Right ventricle myocardium inferior (tissue), 1 donor: ENCODE measurements at regions not wholly inside any gene's neighbourhood (a gene's known extent, or its start where the extent isn't known, plus 50 kb on each side); places are given as distances from the start of the nearest gene placed in this dataset.

Source experiments
- ATAC-seq: fragments of 200-7000 bp; cut with Tn5 transposase; one replicate; pipeline ENCODE4 v1.9.1; 2020; ENCODE audit warnings: mild to moderate bottlenecking, moderate library complexity
- DNase-seq: peaks from one replicate; pipeline ENCODE4 v3.0.0; 2021; ENCODE audit errors: missing footprints
- intact Hi-C: fragments of 100-400 bp; cut with DNase I; formaldehyde crosslinking; loops from one replicate; pipeline ENCODE4 v1.11.0; 2022
- donor health status: DM: no; HTN: yes; CAD: no; lungs with severe emphysema.

DNA sequence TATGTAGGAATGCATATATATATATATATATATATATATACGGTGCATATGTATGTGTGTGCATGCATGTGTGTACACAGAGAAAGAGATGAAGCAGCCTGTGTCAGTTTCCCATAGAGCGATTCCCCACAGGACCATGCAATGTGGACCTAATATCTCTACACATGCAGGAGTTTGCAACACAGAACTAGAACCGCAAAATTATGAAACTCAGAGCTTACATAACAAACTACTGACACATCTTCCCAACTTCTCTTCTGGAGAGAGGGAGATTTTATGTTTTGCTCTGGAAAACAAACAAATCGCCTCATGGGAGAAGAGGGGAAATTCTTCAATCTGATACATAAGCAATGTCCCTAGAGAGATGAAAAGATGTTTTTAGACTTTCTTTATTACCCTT is 377.2 kb downstream of the LRATD1 start:
- no peak for DNase-seq
- intact Hi-C loops: no loop called here
- no peak for ATAC-seq

DNA sequence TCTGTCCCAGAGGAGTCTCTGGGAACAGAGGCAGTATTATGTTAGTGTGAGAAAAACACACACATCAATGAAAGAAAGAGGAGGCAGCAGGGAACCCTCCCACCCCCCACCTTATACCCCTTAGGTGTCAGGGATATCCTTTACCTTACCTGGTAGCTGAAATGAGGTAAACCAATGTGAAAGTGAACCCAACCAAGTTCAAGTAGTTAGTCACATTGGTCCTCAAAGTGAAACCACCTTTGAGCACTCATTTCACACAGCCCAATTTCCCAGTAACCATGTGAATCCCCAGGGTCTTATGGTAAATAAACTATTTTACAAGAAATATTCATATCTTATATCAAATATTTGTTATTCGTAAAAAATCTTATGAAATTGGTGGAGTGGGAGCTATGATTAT is 377.8 kb downstream of the LRATD1 start:
- ATAC-seq: no peak
- intact Hi-C loops: no loop called here
- DNase-seq: no peak

DNA sequence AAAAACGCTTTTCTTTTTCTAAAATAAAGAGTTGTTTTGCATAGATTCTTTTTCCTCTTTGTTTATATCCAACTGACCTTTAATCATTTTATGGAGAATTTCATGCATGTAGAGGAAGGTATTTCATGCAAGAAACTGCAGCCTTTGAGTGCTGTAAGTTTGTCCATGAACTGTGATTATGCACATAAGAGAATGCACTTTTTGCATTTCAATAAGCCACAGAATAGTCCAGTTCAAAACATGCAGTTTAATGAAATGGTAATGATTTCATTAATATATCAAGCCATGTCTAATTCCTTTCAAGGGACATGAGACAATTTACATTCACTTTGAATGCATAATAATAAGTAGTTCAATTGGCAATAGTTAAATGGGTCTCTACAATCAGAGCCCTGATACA is 386.3 kb downstream of the LRATD1 start:
- no peak for DNase-seq
- no peak for ATAC-seq
- intact Hi-C loops: no loop called here

DNA sequence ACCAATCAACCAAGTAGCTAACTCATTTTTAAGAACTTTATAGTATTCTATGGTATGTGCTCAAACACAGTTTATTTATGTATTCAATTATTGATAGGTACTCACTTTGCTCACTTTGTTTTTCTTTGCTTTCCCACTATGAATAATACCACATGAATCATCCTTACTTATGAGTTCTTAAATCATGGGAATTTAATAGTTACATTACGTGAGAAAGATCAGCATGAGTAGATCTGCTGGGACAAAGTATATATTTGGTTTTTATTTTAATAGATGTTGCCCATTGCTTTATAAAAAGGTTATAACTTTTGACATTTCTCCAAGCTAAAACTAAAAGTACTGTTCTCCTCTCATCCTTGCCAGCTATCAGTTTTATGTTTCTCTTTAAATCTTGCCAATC is 390.7 kb downstream of the LRATD1 start:
- DNase-seq: no peak
- ATAC-seq: no peak
- intact Hi-C loops: no loop called here

DNA sequence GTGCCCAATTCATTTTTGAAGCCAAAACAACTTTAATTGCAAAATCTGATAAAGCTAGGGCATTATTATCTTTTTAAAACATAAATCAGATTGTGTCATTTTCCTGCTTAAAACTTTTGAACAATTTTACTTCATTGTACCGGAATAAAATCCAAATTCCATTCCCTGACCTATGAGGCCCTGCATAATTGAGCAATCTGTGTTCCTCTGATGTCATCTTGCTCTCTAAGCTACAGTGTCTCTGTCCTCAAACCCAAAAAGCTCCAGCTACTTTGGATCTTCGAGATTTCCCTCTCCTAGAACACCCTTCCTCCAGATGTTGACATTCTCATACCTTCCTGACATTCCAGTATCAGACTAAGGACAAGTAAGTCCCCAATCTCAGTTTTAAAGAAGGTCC is 395.9 kb downstream of the LRATD1 start:
- ATAC-seq (no peak), DNase-seq (no peak)
- intact Hi-C loops: no loop called here

DNA sequence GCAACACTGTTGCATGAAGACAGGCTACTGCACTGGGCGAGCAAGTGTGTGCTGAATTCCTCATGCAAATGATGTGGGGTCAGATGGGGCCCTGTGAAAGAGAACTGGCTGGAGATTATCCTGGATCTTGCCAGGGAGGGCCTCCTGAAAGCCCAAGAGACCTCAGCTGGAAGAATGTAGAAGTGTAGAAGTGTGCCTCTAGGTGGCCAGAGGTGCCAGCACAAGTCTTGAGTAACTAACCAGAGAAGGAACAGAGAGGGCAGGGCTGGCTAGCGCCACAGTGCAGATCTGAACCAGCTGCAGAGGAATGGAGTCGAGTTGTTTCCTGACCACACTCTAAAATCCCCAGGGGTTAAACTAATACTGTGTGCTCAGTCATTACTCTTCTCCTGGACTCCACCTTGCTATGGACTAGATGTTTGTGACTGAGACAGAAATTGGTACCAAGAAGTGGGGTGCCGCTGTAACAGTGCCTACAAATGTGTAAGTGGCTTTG is 399.3 kb downstream of the LRATD1 start:
- DNase-seq (no peak), ATAC-seq (no peak)
- intact Hi-C loops: no loop called here

DNA sequence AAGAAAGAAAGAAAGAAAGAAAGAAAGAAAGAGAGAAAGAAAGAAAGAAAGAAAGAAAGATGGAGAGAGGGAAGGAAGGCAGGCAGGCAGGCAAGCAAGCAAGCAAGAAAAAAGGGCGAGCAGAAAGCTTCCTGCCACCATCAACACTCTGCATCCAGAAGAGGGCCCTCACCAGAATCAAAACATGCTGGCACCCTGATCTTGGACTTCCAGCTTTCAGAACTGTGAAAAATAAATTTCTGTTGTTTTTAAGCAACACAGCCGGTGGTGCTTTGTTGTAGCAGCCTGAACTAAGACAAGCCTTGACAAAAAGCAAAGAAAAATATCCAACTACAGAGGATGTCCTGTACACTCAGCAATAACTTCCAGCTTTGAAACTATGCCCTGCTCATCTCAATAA is 401.7 kb downstream of the LRATD1 start:
- ATAC-seq (no peak), DNase-seq (no peak)
- intact Hi-C loops: no loop called here

DNA sequence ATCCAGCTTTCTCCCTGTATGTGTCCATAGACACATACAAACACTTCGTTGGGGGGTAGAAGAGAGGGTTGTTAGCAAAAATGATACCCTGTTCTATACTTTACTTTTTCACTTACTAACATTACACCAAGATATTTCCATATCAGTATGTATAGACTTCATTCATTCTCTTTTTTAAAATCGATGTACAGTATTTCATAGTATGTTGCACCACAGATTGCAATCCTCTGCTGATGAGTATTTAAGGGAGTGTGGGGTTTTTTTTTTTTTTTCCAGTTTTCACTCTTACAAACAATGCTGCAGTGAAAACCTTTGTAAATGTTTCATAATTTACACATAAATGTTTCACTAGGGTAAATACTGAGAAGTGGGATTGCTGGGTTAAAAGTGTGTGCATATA is 402.3 kb downstream of the LRATD1 start:
- ATAC-seq (no peak), DNase-seq (no peak)
- intact Hi-C loops: no loop called here

DNA sequence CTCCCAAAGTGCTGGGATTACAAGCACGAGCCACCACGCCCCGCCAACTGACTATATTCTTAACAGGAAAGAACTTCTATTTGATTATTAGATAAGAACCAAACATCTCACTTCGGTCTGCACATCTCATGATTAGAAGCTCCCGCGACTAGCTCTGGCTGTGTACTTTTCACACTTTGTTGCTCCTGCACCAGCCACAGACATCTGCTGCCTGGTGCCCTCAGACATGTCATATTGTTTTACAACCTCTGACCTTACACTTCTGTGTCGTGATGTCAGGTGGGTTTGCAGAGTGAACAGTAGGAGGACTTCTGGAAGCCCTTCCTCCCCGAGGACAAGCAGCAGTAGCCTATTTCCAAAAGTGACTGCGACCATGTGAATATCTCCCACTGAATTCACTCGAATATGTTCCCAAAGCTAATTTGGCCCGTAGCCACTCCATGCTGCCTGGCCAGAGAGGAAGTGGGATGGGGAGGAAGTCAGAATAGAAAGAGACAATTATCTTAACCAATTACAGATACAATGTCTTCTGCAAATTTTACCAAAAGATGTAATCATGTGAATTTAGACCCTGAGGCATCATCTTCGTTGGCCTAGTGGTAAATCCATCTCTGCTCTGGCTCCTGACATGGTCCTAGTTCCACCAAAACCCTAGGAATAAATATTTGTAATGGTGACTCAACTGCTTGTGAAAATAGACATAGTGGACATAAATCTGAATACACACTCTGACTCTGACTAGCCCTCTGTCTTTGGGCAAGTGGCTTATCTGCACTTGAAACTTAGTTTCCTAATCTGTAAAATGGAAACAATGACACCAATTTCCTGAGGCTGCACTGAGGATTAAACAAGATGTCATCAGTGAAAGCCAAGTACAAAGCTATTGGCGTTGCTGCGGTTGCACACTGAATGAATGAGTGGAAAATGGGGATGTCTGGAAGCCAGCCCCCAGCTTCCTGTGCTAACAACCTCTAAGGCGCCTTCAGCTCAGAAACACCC is 406.1 kb downstream of the LRATD1 start:
- DNase-seq (peak; percentile 63), ATAC-seq (no peak)
- intact Hi-C loops: no loop called here

DNA sequence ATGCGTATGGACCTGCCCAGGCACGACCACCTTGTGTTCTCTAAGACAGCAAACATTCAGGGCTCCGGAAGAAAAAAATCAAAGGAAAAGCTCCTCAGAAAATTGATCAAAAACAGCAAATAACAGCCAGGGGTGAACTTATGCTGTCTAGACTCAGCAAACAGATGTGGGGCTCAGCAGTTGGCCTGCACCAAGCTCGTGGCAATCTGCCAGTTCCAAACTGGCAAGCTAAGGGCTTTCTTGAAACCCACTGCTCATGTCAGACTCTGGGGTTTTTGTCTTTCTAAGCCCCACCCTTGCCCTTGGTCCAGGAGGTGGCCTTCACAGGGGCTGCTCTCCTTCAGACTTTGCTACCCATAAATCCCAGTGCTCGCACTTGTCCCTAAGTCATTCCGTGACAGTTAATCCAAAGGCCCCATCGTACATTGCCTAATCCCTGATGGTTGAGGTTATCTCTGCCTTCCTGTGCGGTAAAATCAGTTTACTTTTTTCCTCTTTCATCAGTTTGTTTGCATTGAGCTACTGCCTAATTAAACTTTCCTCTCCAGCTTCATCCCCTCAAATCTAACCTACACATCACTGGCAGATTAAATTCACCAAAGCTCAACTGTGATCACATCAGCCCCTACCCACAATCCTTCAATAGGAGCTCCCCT is 408.0 kb downstream of the LRATD1 start:
- no peak for ATAC-seq
- intact Hi-C loops: no loop called here
- no peak for DNase-seq

DNA sequence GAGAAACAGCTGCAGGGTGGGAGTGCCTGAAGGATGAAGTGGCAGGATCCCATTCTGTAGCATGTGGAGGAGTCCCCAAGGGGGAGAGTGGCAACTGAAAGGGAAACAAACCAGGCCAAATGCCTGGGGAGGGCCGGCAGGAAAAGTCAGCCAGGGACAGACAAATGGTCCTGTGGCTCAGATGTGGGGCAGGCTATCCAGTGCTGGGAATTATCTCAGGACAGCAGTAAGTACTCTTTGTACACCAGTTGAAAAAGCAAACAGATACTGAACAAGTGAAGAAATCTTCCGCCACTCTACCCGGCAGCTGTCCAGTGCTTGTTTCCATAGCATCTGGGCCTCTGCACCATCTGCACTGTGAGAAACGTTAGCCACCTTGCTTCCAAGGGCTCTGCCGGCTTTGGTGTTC is 408.9 kb downstream of the LRATD1 start:
- DNase-seq (no peak), ATAC-seq (peak; percentile 83)
- intact Hi-C loops: no loop called here

DNA sequence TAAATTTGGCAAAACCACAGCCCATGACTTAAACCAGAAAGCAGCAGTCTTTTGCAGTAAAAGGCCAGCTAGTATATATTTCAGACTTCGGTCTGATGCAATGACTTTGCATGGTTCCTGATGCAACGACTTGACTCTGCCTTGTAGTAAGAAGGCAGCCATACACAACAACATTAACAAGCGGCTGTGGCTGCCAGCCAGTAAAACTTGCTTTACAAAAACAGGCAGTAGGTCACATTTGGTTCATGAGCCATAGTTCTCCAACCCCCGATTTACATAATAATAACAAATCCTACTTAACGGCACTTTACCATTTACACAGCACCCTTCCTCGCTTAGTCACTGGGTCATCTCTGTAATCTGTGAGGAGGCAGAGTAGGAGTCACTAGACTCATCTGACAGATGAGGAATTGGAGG is 410.3 kb downstream of the LRATD1 start:
- ATAC-seq (no peak), DNase-seq (no peak)
- intact Hi-C loops: no loop called here

DNA sequence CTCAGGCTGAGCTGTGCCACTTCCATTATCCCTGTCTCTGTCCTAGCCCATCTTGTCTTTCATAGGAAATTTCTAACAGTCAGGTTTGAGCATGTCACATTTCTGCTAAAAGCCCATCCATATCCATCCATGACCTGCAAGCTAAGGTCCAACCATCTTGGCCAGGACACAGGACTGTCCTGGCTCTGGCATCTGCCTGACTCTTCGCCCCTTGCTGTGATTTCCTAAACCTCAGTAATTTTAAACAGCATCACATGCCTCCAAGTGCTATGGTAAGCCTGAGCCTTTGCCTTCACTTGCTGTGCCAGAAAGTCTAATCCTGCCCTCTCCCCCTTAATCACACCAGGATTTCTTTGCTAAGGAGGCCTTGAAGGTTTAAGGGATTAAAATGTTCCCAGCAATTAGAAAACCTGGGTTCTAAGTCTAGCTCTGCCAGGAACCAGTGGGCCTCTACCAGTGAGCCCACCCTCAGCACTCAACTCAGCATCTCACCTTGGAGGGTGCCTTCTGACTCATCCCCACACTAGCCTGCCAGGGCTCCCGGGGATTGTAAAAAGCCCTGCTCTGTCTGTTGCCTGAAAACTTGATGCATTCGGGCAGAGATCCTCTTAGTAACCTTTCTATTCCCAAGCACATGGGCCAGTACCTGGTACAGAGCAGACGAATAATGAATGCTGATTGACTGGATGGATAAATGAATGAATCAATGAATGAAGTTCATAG is 411.0 kb downstream of the LRATD1 start:
- intact Hi-C loops: no loop called here
- ATAC-seq (no peak), DNase-seq (no peak)

DNA sequence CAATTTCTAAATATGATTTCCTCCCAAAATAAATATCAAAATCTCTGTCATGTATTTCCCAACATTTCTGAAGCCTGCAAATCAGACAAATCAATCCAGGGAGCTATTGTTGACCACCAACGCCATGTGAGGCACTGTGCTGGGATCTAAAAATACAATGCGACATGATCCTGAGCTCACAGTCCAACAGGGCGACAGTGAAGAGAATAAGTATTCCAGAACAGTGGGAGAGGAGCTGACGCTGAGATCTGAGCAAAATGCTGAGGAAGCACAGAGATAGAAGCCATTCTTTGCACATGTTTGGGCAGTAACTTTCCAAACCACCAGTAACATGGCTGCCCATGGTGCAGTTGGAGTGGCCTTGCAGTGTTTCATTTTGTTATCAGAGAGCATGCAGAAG is 412.5 kb downstream of the LRATD1 start:
- DNase-seq (no peak), ATAC-seq (no peak)
- intact Hi-C loops: no loop called here

DNA sequence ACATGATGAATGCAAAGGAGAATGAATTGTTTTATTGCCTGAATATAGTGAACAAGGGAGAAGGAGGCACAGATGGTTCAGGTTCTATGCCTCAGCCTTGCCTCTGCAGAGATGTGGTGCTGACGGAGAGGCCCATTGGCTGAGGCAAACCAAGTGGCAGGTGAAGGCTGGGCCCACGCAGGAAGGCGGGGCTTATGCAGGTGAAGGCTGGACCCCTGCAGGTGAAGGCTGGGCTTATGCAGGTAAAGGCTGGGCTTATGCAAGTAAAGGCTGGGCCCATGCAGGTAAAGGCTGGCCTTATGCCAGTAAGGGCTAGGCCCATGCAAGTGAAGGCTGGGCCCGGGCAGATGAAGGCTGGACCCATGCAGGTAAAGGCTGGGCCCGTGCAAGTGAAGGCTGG is 414.7 kb downstream of the LRATD1 start:
- no peak for ATAC-seq
- no peak for DNase-seq
- intact Hi-C loops: no loop called here

DNA sequence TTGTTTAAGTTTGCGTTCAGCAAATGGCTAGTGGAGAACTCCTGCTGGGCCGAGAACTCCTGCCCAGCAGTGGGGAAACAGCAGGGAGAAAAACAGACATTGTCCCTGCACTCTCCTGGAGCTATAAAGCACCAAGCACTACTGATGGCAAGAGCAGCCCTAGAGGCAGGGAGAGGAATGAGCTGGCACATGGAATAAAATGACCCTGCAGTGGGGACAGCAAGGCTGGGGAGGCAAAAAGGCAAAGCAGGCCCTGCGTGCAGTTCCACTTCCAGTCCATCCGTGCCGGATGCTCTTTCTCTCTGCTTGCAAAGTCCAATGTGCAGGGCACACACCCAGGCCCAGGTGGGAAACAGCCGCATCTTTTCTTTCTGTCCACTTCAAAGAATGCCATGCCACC is 415.5 kb downstream of the LRATD1 start:
- intact Hi-C loops: no loop called here
- ATAC-seq (no peak), DNase-seq (no peak)

DNA sequence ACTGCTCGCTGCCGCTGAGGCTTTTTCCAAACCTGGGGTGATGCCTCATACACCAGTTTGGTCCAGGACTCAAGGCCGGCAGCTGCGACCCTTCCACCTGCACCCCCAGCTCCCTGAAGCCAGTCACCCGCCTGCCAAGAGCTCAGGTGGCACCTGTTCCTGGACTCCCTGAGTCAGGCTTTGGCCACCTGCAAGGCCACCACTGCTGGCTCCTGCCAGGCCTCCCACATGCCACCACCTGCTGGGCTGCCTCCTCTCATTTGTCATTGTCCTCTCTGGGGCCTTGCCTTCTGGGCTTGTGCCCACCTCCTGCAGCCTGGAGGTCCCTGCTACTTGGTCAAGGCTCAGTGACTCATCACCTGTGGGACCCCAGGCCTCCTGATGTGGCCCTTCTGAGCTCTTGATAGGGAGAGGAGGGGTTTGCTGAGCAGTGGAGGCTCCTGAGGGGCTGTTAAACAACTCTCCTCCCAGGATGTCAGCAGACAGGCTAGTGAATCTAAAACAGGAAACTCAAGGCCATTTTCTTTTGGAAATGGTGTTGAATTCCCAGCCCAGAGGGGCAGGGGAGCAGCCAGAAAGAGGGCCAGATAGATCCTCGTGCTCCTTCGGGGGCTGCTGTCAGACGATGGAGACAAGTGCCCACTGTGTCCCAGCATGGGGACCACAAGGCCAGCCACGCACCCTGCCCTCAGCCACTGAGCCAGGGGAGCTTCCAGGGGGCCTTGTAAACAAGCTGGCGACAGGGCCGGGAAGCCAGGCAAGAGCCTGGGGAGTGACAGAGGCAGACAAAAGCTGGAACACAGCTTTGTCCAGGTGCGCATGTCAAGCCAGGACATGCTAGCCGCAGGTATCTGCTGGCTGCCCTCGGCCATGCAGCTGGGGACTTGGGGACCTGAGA is 416.8 kb downstream of the LRATD1 start:
- intact Hi-C loops: no loop called here
- ATAC-seq: no peak
- no peak for DNase-seq

DNA sequence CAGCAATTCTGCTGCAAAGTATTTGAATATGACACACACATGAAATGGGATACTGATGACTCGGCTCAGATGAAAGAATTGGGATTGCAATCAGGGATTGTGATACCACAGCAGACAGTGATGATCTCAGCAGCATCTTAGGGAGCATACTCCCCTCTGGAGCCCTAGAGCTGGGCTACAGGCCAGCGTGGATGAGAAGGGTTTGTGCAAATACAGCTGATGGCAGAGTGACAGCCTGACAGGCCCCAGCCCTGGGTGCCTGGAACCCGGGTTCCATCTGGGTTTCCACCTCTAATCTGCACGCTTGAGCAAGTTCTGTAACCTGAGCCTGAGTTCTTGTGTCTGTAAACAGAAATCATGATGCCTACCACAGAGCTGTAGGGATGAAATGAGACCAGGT is 418.0 kb downstream of the LRATD1 start:
- intact Hi-C loops: no loop called here
- ATAC-seq (no peak), DNase-seq (no peak)

DNA sequence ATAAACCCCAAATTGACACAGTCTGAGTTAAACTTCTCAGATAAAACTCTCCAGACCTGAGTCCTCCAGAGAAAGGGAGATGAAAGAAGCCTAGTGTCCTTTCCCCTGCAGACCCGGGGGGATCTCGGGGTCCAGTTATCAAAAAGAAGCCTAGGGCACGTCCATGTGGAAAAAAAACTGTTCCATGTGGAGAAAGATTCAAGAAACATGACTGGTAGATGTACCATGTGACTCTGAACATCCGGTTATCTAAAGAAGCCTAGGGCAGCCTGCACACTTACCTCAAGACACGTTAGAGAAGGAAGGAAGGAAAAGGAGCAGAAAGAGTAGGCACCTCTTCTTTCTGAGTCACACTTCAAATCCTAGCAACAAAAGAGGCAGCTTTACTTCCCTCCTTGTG is 421.0 kb downstream of the LRATD1 start:
- ATAC-seq: no peak
- intact Hi-C loops: no loop called here

More for the DNA sequence above, 421.0 kb downstream of the LRATD1 start:
- DNase-seq: no peak
